ENCODE measurements at regions not wholly inside any gene's neighbourhood (a gene's known extent, or its start where the extent isn't known, plus 50 kb on each side); places are given as distances from the start of the nearest gene placed in this dataset.

GRCh38 chr6:77038807-77039206 is 424.5 kb downstream of the HTR1B start:
- Histone ChIP-seq H3K79me2 (ENCODE audit: insufficient read depth, low read depth) (no peaks in the 10 kb centered on the region), H4K20me1 (ENCODE audit: insufficient read depth) (no peaks in the 10 kb centered on the region), H3K9ac (no peak overlapping the region), H3K27ac (no peak overlapping the region), H3K36me3 (ENCODE audit: insufficient read depth) (no peaks in the 10 kb centered on the region), H3K4me1 (ENCODE audit: low read depth, poor library complexity, severe bottlenecking) (no peaks in the 10 kb centered on the region), H3K27me3 (ENCODE audit: insufficient read depth, low read depth) (no peaks in the 10 kb centered on the region), H2AFZ (ENCODE audit: low read depth) (no peak overlapping the region), H3K4me3 (IDR thresholded peaks at IDR 0.05; ENCODE audit: insufficient read depth, low read depth, low read length) (no peak overlapping the region), H3K4me2 (no peak overlapping the region)
- no peak for TF ChIP-seq CTCF (conservative IDR thresholded peaks at IDR 0.05; ENCODE audit: low read depth, low read length)

GRCh38 chr6:77037439-77037838 is 425.9 kb downstream of the HTR1B start:
- no peaks in the 10 kb centered on the region for H4K20me1 ChIP-seq (ENCODE audit: insufficient read depth)
- no peak overlapping the region for H3K4me2 ChIP-seq
- H3K4me3 ChIP-seq (IDR thresholded peaks at IDR 0.05; ENCODE audit: insufficient read depth, low read depth, low read length) = no peak overlapping the region
- no peak overlapping the region for H3K27ac ChIP-seq
- H3K79me2 ChIP-seq (ENCODE audit: insufficient read depth, low read depth) = no peaks in the 10 kb centered on the region
- no peak overlapping the region for H2AFZ ChIP-seq (ENCODE audit: low read depth)
- no peak for TF ChIP-seq CTCF (conservative IDR thresholded peaks at IDR 0.05; ENCODE audit: low read depth, low read length)
- no peaks in the 10 kb centered on the region for H3K27me3 ChIP-seq (ENCODE audit: insufficient read depth, low read depth)
- no peak overlapping the region for H3K9ac ChIP-seq
- H3K4me1 ChIP-seq (ENCODE audit: low read depth, poor library complexity, severe bottlenecking) = no peaks in the 10 kb centered on the region
- H3K36me3 ChIP-seq (ENCODE audit: insufficient read depth) = no peaks in the 10 kb centered on the region

- no peak overlapping the region for H3K4me2 ChIP-seq
- H2AFZ ChIP-seq (ENCODE audit: low read depth) = no peak overlapping the region
- no peak overlapping the region for H3K9ac ChIP-seq
- no peak overlapping the region for H3K27ac ChIP-seq
- no peaks in the 10 kb centered on the region for H3K79me2 ChIP-seq (ENCODE audit: insufficient read depth, low read depth)
- H3K36me3 ChIP-seq (ENCODE audit: insufficient read depth) = no peaks in the 10 kb centered on the region
- no peaks in the 10 kb centered on the region for H3K27me3 ChIP-seq (ENCODE audit: insufficient read depth, low read depth)
- H3K4me1 ChIP-seq (ENCODE audit: low read depth, poor library complexity, severe bottlenecking) = no peaks in the 10 kb centered on the region
- H3K4me3 ChIP-seq (IDR thresholded peaks at IDR 0.05; ENCODE audit: insufficient read depth, low read depth, low read length) = no peak overlapping the region
- no peaks in the 10 kb centered on the region for H4K20me1 ChIP-seq (ENCODE audit: insufficient read depth)
- TF ChIP-seq CTCF (conservative IDR thresholded peaks at IDR 0.05; ENCODE audit: low read depth, low read length) = no peak
Observed at GRCh38 chr6:77036400-77036799, 426.9 kb downstream of the HTR1B start.

- Histone ChIP-seq H3K27ac (no peak overlapping the region), H2AFZ (ENCODE audit: low read depth) (no peak overlapping the region)
Observed at GRCh38 chr6:77034161-77034560, 429.1 kb downstream of the HTR1B start.

More at GRCh38 chr6:77034161-77034560, 429.1 kb downstream of the HTR1B start:
- H3K4me2 ChIP-seq = no peak overlapping the region
- H3K36me3 ChIP-seq (ENCODE audit: insufficient read depth) = no peaks in the 10 kb centered on the region
- H3K27me3 ChIP-seq (ENCODE audit: insufficient read depth, low read depth) = no peaks in the 10 kb centered on the region
- H3K4me3 ChIP-seq (IDR thresholded peaks at IDR 0.05; ENCODE audit: insufficient read depth, low read depth, low read length) = no peak overlapping the region
- TF ChIP-seq CTCF (conservative IDR thresholded peaks at IDR 0.05; ENCODE audit: low read depth, low read length) = no peak
- H4K20me1 ChIP-seq (ENCODE audit: insufficient read depth) = no peaks in the 10 kb centered on the region
- H3K79me2 ChIP-seq (ENCODE audit: insufficient read depth, low read depth) = no peaks in the 10 kb centered on the region
- H3K4me1 ChIP-seq (ENCODE audit: low read depth, poor library complexity, severe bottlenecking) = no peaks in the 10 kb centered on the region
- H3K9ac ChIP-seq = no peak overlapping the region
